Ecto neural progenitor cell (in vitro differentiated cells): ENCODE measurements at regions not wholly inside any gene's neighbourhood (a gene's known extent, or its start where the extent isn't known, plus 50 kb on each side); places are given as distances from the start of the nearest gene placed in this dataset.
"Not testable (repeated sequence)": the region's sequence is repeated elsewhere in the genome, so short reads cannot be mapped to it uniquely, and the experiment has no call there.

Source experiments
- DNase-seq: peaks from one replicate; pipeline ENCODE4 v3.0.0-alpha.2; 2018; ENCODE audit warnings: low spot score

DNA sequence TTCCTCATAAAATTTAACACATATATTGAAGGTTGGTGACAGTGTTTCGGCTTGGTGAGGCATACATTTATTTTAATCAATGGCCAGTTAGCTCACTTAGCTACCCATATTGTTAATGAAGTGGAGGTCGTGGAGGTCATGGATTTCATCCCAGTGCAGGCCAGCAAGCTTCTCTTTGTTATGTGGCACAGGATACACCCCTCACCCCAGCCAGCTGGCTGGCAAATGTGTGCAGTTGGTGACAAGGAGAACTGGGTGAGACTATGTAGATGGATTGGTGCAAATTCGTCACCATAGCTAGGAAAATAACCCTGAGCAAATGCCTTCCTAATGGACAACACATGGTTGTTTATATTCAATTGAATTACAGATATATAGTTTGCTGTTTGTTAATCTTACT, 50.5 kb upstream of the FOXP2 start:
- DNase-seq = no peak

DNA sequence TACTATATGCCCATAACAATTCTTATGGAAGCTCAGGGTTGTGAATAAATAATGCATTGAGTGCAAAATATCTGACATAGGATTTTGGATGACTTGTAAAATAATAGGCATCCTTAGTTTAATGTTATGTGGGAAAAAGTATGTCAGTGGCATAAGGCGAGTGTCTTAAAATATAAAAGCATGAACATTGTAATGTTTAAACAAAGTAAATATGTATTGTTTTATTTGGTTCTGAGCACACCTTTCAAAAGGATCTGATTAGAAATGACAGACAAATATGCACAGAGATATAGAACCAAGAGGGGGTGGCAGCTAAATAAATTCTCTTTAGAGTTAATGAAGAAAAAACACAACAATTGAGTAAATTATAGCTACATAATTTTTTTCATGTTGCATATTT, 51.3 kb upstream of the FOXP2 start:
- DNase-seq = no peak

DNA sequence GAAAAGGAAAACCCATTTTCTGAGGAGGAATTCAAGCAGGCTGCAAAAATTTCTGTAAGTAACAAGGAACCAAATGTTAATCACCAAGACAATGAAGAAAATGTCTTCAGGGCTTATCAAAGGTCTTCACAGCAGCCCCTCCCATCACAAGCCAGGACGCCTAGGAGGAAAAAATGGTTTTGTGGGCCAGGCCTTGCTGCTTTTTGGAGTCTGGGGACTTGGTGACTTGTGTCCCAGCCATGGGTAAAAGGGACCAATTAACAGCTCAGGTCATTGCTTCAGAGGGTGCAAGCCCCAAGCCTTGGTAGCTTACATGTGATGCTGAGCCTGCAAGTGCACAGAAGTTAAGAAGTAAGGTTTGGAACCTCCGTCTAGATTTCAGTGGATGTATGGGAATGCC, 55.7 kb upstream of the FOXP2 start:
- DNase-seq = no peak

DNA sequence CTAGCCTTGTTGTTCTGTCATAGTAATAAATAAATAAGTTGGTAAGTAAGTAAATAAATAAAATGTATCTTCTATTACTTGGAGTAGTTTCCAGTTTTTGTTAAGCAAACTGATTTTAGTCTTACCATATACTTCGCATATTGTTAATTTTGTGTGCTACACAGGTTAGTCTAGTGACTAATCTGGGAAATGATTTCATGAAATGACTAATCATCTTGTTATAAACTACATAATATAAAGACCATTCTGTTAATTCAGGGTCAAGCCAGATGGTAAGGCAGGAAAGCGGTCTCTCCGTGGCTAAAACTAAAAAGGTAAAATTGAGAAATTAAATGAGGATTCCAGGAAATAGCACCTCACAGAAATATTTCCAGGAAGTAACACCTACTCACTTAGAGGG, 58.5 kb upstream of the FOXP2 start:
- DNase-seq = no peak

DNA sequence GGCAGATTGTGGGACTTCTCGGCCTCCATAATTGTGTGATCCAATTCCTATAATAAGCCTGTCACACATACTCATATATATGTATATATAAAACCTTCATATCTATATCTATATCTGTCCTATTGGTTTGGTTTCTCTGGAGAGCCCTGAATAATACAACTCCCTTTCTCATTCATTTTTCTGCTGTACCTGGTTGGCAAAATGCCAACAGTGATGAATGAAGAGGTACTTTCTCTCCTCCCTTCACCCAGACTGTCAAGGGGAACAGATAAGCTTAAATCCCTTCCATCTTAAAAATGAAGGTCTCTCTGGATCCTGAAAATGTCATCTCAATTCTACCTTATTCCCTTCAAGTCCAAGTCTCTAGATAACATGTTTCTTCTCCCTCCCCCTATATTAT, 60.3 kb upstream of the FOXP2 start:
- DNase-seq = no peak

DNA sequence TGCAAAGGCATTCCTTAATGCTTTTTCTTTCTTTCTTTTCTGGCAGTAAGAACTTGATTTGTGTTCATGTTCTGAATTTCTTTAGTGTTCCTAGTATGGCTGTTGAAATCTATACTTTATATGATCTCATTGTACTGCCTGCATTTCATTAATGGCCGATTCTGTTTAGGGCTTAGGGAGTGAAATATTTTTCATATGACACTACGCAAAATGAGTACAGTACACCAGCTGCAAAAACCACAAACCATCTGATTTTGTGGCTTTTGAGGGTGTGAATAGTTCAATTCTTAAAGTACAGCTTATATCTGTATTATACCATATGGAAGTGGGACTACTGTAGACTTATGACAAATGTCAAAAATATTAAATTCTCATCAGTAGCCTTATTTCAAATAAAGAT, 69.1 kb upstream of the FOXP2 start:
- DNase-seq = no peak

DNA sequence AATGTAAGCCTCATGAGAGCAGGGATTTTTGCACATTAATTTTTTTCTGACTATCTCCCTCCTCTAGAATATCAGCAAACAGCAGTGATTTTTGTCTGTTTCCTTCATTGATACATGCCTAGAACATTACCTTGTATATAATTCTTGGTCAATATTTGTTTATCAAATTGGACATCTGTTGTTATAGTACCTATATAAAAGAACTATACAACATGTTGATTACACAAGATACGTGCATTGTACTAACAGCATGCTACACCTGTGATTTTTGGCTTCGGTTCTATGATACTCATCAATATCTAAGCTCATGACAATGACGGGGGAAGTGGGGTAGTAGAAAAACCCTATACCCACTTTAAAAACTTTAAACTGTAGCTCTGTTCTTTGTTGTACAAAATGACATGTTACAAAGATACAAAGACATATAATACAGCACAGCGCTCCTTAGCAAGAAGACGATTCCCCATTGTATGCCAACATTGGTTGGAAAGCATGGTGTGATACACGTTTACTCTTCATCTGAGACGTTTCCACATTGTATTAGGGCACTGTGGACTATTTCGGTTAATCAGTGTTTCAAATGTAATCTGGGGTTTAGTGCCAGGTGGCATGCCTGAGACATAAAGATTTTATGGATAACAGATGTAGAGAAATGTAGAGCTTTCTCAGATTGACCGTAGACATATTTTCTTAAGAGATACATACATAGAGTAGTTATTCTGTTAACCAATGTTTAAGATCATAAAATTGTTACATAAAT, 70.5 kb upstream of the FOXP2 start:
- DNase-seq = no peak

DNA sequence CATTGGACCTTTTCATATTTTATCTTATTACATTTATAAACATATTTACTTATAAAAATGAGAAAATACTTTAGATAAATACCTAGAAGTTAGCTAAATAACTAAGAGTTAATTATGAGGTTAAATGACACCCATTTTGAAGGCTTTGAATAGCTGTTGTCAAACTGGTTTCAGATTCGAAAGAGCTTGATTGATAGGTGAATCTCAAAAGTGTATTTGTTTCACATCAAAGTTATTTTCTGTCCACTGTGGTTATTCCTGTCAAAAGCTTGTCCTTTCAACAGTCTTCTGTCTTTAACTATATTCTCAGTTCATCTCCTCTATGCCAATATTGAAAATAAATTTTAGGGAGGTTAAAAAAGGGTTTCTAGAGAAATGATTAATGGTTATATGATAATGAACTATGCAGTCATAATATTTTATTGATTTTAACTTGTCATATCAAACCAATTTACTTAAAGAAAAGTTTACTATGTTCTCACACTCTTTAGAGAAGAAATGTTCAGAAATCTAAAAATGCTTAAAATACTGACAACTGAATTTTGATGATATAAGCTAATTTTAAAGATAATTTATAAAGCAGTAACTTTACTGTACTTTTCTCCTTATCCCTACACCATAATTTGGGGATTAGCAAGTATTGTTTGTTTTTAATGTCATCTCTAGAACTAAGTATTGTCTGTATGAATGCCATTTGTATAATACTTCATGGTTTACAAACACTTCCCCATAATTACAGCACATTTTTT, 72.0 kb upstream of the FOXP2 start:
- no peak for DNase-seq

DNA sequence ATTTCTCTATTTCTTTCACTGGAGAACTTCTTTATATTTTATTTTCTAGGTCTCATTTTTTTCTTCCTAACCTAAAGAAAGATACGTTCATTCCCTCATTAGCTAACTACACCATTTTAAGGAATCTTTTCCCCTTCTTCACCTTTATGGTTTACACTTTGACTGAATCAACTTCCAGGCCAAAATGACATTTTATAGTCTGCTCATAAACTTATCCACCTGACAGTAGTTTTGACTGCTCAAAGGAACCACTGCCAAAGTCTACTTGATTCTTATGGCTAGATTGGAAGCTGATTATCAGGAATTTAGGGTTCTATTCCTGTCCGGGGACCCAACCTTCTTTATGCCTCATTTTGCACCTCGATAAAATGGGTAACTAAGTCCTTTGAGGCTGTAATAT, 73.0 kb upstream of the FOXP2 start:
- no peak for DNase-seq

DNA sequence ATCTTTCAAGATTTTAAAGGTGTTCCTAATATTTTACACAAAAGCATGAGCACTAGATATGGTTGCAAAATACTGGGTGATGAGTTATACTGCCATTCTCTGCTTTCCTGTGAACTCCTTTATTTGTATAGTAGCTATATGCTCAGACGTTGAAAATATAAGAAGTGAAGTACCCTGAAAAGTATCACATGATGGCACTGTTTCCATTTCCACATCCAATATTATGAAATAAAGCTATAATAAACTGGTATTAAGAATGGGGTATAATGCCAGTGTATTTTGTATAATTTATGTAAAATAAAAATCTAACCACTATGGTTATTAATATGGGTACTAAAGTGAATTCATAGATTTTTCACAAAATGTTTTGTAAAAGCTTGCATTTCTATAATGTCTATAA, 79.6 kb upstream of the FOXP2 start:
- no peak for DNase-seq

DNA sequence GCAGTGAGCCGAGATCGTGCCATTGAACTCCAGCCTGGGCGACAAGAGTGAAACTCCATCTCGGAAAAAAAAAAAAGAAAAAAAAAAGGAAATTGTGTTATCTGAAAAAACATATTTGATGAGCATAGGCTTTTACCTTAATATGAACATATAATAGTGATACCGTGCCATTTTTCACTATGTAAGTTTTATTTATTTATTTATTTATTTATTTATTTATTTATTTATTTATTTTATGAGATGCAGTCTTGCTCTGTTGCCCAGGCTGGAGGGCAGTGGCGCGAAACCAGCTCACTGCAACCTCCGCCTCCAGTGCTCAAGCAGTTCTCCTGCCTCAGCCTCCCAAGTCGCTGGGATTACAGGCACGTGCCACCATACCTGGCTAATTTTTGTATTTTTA, 85.2 kb upstream of the FOXP2 start:
- not testable (repeated sequence) for DNase-seq

DNA sequence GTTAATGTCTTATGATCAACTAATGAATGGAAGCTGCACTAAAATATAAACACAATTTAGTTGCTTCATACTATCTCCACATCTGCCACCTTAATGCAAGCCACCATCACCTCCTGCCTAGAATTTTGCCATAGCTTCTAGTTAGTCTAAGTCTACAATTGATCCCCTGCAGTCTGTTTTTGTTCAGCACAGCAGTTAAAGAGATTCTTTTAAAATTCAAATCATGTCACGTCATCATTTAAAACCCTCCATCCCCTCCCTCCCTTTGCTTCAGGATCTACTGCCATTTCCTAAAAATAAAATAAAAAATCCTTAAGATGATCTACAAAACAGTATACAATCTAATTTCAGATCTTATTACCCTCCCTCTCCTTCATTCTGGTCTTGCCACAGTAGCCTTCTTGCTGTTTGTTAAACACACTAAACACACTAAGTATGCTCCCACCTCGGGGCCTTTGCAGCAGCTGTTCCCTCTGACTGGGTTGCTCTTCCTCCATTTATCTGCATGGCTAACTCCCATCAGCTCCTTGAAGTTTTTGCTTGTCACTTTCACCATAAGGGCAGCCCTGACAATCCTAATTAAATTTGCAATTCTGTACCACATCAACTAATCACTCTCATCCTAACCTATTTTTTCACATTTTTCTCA, 97.0 kb upstream of the FOXP2 start:
- DNase-seq = no peak

DNA sequence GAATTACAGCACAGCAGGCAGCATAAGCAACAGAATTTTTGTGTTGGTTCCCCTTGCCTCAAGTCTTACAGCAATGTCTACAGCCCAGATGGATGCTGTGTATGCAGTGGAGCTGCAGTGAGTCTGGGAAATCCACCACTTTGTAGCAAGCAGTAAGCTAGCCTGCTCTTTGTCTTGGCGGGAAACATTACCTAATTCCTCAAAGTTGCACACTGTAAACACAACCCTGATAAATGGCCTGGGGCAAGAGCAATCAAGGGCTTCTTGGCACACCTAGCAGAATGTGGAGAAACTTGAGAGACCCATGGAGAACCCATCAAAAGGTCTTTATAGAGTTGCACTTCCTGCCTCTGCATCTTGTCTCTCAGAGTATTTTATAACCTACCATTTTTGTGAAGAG, 102.0 kb upstream of the FOXP2 start:
- no peak for DNase-seq

DNA sequence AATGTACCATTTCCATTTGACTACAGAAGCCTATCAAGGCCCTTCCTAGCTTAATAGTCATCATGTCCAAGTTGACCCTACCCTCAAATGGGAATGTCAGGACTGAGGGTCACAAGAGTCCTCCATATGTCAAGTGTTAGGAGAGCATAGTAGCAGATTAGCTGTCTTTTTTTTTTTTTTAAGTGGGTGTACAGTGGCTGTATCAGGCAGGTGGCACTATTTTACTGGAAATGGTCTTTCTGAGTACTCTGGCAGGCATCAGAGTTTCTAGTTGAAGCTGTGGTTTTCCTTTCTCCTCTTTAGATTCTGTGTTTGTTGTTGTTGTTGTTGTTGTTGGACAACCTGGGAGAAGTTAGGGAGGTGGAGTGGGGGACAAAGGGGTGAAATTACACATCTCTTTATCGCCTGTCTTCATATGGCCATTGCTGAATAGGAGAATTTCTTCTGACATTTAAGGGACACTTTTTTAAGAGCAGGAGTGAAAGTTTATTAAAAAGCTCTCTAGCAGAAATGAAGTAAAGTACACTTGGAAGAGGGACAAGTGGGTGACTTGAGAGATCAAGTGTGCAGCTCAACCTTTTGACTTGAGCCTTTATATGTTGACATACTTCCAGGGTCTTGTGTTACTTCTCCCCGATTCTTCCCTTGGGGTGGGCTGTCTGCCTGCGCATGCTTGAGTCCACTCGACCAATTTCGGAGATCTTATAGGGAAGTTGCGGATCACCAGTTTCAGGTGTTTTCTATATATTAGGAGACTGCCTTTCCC, 104.1 kb upstream of the FOXP2 start:
- no peak for DNase-seq

DNA sequence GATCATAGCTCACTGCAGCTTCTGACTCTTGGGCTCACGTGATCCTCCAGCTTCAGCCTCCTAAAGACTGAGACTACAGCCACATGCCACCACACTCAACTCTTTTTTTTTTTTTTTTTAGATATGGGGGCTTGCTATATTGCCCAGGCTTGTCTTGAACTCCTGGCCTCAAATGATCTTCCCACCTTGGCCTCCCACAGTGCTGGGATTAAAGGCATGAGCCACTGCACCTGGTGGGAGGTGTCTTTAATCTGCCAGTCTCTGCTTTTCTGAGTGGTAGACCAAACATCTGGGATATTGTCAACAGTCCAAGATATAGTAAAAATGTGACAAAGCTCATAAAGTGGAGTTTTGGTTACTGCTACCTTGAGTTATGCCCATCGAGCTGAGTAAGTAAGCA, 104.9 kb upstream of the FOXP2 start:
- no peak for DNase-seq

DNA sequence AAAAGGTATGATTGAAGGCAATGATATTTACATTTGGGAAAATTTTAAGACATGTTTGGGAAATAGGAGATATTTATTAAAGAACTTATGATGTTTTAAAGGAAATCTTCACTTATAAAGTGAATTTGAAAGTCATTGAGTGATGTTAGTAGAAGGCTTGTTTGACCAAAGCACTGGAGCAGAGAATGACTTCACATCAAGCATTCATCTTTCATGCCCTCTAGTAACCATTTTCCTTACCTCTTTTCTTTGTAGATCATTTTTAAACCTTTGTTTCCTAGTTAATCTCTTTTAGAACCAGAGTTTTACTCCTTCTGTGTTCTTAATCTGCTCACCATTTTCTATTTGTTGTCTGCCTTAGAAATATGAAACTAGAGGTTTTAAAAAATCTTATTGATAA, 111.3 kb upstream of the FOXP2 start:
- DNase-seq = no peak

DNA sequence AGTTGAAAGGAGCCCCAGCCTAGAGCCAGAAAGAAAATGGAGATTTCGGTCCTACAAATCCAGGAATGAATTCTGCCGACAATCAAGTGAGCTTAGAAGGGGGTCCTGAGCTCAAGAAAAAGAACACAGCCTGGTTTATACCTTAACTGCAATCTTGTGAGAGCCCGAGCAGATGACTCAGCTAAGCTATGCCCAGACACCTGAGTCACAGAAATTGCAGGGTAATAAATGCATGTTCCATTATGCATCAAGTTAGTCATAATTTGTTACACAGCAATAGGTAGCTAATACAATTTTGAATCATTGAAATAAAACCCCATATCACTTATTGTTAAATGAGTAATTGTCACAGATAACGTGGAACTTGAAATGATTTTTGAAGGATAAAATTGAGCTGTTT, 111.8 kb upstream of the FOXP2 start:
- DNase-seq = no peak

DNA sequence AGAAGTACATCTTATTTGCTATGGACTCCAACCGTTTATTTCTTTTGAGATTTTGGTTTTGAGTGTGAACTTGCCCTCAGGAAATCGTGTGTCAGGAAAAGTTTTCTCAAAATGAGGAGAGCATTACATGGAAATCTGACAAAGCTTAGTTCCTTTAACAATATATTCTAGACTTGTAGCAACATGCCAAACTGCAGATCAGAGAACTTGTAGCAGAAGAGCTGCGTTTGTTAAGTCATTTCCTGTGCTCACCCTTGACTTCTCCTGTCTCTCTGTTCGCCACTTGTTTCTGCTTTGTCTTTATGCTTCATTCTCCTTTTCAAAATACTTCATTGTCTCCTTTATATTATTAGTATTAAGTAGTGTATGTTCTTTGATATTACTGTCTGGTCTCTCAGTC, 116.6 kb upstream of the FOXP2 start:
- DNase-seq = no peak

DNA sequence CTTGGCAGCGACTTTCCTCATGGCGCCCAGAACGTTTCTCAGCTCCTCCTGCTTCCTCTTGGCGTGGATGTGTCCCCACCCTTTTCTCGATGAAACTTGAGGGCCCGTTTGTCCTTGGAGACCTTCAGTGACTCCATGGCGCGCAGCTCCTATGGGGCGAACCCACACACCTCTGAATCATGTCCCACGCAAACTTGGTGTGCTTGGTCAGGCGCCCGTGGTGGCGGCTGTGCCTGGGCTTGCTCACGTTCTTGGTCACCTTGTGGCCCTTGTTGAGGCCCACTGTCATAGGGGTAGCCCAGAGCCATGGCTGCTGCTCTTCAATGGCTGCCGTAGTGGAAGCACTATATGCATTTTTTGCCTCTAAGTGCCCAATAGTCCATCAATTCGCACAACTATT, 117.5 kb upstream of the FOXP2 start:
- no peak for DNase-seq

DNA sequence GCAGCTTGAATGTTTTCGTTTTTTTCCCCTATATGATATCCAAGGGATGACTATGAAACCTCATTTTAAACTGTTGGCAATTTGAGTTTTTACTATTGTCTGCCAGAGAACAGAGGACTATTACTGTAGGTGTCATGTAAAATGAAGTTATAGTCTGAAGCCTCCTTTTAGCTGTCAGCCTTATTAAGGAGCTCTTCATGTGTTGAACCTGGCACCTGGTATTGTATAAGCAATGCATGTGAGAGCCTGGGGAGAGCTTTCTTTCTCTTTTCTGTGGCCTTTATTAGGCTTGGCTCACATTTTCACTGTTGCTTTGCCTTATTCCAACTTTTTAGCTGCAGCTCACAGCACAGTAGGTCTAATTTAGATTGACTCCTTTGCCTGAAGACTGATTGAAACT, 119.1 kb upstream of the FOXP2 start:
- no peak for DNase-seq

DNA sequence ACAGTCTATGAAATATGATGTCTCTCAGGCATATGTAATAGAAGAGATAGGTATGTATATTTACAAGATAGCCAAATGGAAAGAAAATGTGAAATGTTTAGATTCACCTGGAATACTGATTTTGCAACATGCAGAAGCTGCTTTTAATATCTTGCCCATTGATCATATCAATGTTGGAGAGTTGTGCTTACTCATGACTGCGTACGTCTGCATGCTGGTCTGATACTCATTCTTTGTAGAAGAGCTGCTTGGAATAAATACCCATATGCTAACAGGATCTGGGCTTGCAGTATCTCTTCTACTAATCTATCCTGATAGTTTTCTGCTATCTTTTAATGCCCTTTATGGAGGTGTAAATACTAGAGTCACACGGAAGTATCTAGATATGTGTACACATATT, 120.6 kb upstream of the FOXP2 start:
- DNase-seq = no peak

DNA sequence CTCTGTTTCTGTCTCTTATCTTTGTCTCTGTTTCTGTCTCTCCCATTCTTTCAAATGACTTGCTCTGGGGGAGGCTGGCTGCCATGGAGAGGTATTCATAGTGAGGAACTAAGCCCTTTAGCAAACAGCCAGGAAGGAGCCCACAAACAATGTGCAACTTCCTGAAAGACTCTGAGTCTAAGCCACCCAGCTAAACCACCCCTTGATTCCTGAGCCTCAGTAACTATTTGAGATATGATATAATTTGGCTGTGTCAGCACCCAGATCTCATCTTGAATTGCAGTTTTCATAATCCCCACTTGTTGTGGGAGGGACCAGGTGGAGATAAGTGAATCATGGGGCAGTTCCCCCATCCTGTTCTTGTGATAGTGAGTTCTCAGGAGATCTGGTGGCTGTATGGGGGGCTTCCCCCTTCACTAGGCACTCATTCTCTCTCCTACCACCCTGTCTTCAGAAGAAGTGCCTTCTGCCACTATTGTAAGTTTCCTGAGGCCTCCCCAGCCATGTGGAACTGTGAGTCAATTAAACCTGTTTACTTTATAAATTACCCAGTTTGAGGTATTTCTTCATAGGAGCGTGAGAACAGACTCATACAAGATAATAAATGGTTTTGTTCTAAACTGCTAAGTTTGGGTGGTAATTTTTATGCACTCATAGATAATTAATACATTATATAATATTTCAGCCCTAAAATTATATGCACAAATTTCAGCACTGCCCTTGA, 121.2 kb upstream of the FOXP2 start:
- DNase-seq = no peak
